Immature natural killer cell (primary cell): ENCODE measurements at regions not wholly inside any gene's neighbourhood (a gene's known extent, or its start where the extent isn't known, plus 50 kb on each side); places are given as distances from the start of the nearest gene placed in this dataset.
"Not testable (repeated sequence)": the region's sequence is repeated elsewhere in the genome, so short reads cannot be mapped to it uniquely, and the experiment has no call there.

Experiments
- DNase-seq, 3 donors: peaks; one replicate each; pipeline ENCODE4 v3.0.0; 2022; ENCODE audit warnings: mixed read lengths in 1 of 3
- H3K27ac Mint-ChIP-seq, 6 donors: one replicate each; pipeline ENCODE4 v1.8.0; 2020; ENCODE audit warnings: mixed read lengths in 6 of 6, mild to moderate bottlenecking in 5 of 6, inconsistent platforms in 4 of 6, moderate library complexity in 3 of 6
- H3K27me3 Mint-ChIP-seq, 3 donors: one replicate each; pipeline ENCODE4 v1.8.0; 2020 to 2021; ENCODE audit warnings: low read depth in 3 of 3, mild to moderate bottlenecking in 3 of 3, mixed read lengths in 3 of 3, moderate library complexity in 3 of 3, inconsistent platforms in 1 of 3
- H3K36me3 Mint-ChIP-seq, 3 donors: one replicate each; pipeline ENCODE4 v1.8.0; 2020; ENCODE audit warnings: mixed read lengths in 3 of 3, inconsistent platforms in 2 of 3, mild to moderate bottlenecking in 2 of 3
- H3K4me1 Mint-ChIP-seq, 2 donors: one replicate each; pipeline ENCODE4 v1.8.0; 2020; ENCODE audit warnings: inconsistent platforms in 2 of 2, mild to moderate bottlenecking in 2 of 2, mixed read lengths in 2 of 2, moderate library complexity in 1 of 2
- H3K4me3 Mint-ChIP-seq, 5 donors: one replicate each; pipeline ENCODE4 v1.8.0; 2020; ENCODE audit warnings: mild to moderate bottlenecking in 5 of 5, mixed read lengths in 5 of 5, inconsistent platforms in 3 of 5, moderate library complexity in 3 of 5
- H3K9me3 Mint-ChIP-seq, 6 donors: one replicate each; pipeline ENCODE4 v1.8.0; 2020; ENCODE audit warnings: mild to moderate bottlenecking in 6 of 6, mixed read lengths in 6 of 6, inconsistent platforms in 4 of 6, moderate library complexity in 3 of 6

- DNase-seq, H3K9me3 Mint-ChIP-seq, H3K4me3 Mint-ChIP-seq, H3K27me3 Mint-ChIP-seq, H3K4me1 Mint-ChIP-seq: not testable (repeated sequence)
- peaks cover 3 to 19% (median 7%) of the 10 kb centered on the region in 3 donors for H3K36me3 Mint-ChIP-seq
- H3K27ac Mint-ChIP-seq, result peak overlapping the region in 1 of 6 donors; percentile 51
These were observed 179.7 kb downstream of the LAT start for GRCh38 chr16:29164442-29165089.

- H3K36me3 Mint-ChIP-seq, result peaks cover 10 to 23% (median 13%) of the 10 kb centered on the region in 3 donors
- DNase-seq, H3K27me3 Mint-ChIP-seq, H3K4me3 Mint-ChIP-seq, H3K9me3 Mint-ChIP-seq: not testable (repeated sequence)
- H3K27ac Mint-ChIP-seq, result peak overlapping the region in 5 of 6 donors; percentile 13 to 92 (median 84)
- peaks cover 28 to 30% of the 10 kb centered on the region in 2 donors for H3K4me1 Mint-ChIP-seq
These were observed 175.3 kb downstream of the LAT start for GRCh38 chr16:29160171-29160570.

DNA sequence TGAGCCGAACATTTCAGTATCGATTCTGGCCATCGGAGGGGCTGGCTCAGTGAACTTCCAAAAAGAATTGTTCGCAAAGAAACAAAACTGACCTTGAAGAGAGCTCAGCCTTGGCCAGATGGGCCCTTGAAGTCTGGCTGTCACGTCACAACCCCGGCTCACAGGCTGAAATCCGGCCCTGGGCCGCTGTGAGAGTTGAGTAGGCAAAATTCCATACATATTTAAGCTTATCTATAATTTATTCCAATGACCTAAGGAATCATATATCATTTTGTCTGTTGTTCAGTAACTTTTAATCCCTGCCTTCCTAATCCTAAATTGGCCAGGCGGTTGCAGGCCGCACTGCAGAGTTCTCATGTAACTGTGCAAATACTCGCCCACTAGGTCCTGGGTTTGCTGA, 174.8 kb downstream of the LAT start:
- Mint-ChIP-seq H3K4me1 (peaks cover 33 to 36% of the 10 kb centered on the region in 2 donors), H3K36me3 (peaks cover 13 to 27% (median 16%) of the 10 kb centered on the region in 3 donors), H3K27ac (peak overlapping the region in 2 of 6 donors; percentile 67 to 89)
- not testable (repeated sequence) for H3K27me3 Mint-ChIP-seq, DNase-seq, H3K4me3 Mint-ChIP-seq, H3K9me3 Mint-ChIP-seq

DNA sequence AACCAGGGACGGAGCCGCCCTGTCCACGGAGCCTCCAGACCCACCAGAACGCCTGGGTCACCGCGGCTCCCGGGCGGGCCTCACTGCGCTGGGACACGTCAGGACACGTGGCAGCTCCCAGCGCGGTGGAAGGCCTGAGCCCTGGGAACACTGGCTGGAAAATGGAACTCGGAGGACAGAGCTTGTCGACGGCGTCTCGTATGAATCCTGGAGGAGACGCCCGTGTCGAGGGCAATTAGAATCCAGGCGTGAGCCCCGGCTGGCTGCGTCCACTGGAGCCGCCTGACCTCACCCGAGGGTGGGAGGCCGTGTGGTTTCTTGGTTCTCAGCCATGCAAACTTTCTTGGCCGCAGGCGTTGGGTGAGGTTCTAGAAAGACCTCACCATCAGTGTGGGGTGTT, 173.9 kb downstream of the LAT start:
- Mint-ChIP-seq H3K36me3 (peaks cover 13 to 27% (median 20%) of the 10 kb centered on the region in 3 donors), H3K27me3 (peaks cover 0 to 7% (median 3%) of the 10 kb centered on the region in 3 donors), H3K27ac (no peak overlapping the region), H3K4me1 (peaks cover 42 to 44% of the 10 kb centered on the region in 2 donors), H3K4me3 (no peak overlapping the region), H3K9me3 (no peaks in the 10 kb centered on the region)
- no peak for DNase-seq

GRCh38 chr16:29158031-29158784, 173.4 kb downstream of the LAT start:
- H3K4me3 Mint-ChIP-seq, H3K27me3 Mint-ChIP-seq, DNase-seq, H3K9me3 Mint-ChIP-seq: not testable (repeated sequence)
- H3K27ac Mint-ChIP-seq, result peak overlapping the region in 4 of 6 donors; percentile 19 to 86 (median 54)
- peaks cover 13 to 27% (median 20%) of the 10 kb centered on the region in 3 donors for H3K36me3 Mint-ChIP-seq
- peaks cover 45 to 46% of the 10 kb centered on the region in 2 donors for H3K4me1 Mint-ChIP-seq

DNA sequence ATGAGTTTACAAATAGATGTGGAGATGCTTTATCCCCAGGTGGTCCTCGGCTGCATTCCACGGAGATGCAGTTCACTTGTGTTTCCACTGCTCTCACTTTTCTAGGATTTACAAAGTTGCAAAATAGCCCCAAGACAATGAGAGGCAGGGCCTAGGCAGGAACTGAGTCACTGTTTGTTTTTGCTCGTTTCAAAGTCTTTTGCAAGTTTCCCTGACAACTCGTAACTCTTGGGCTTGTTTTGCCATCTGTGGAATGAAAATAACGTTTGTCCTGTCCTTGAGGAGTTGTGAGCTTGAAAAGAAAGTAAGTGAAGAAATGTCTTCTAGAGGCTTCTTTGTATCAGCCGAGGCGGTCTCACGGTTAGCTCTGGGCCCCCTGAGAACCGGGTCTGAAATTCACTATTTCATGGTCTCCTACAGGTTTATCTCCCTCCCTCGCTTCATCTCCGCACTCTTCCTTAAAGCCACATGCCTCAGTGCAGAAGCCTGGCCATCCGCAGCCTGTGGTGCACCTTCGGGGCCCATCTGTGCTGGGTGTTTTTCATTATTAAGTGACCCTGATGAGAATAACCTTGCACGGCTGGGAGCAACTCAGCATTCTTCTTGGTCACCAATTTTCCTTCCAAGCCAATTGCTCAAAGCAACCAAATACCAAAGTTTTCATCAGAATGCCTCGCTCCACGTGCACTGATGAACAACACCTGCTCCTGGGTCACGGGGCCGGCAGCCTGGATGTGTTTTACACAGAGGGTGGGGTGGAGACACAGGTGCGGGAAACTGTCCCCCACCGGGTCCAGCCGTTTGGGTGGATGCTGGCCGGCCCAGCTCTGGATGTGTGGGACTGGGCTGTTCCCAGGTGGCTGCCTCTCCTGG, 172.4 kb downstream of the LAT start:
- Mint-ChIP-seq H3K4me3 (peak overlapping the region in 1 of 5 donors; percentile 27), H3K36me3 (peaks cover 13 to 27% (median 20%) of the 10 kb centered on the region in 3 donors), H3K27ac (peak overlapping the region; percentile 74 to 91 (median 78)), H3K4me1 (peaks cover 54% of the 10 kb centered on the region in 2 donors)
- H3K9me3 Mint-ChIP-seq, DNase-seq, H3K27me3 Mint-ChIP-seq: not testable (repeated sequence)

DNA sequence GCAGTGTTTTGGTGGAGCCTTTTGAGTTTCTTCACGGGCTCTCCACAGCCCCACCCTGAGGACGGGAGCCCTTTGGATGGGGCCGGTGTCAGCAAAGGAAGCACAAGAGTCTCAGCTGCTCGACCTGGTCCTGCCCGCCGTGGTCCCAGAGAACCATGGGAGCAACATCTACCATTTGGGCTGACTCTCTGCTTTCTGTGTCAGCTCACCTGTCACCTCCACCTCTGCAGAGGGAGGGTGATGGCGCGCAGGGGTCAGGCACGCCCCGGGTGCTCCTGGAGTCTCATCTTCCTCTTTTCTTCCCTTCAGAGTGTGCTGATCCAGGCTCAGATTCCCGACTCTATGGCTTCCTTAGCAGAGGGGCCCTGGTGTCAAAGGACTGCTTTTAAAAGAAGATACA, 171.7 kb downstream of the LAT start:
- peaks cover 0 to 7% (median 3%) of the 10 kb centered on the region in 3 donors for H3K27me3 Mint-ChIP-seq
- H3K4me1 Mint-ChIP-seq, result peaks cover 61 to 62% of the 10 kb centered on the region in 2 donors
- no peak for DNase-seq
- H3K36me3 Mint-ChIP-seq, result peaks cover 13 to 27% (median 20%) of the 10 kb centered on the region in 3 donors
- peak overlapping the region in 1 of 5 donors; percentile 31 for H3K4me3 Mint-ChIP-seq
- H3K27ac Mint-ChIP-seq, result peak overlapping the region; percentile 74 to 91 (median 78)
- H3K9me3 Mint-ChIP-seq, result no peaks in the 10 kb centered on the region

GRCh38 chr16:29155866-29156200, 171.0 kb downstream of the LAT start:
- Mint-ChIP-seq H3K4me3 (peak overlapping the region in 1 of 5 donors; percentile 33), H3K27ac (peak overlapping the region; percentile 48 to 97 (median 88)), H3K4me1 (peaks cover 67% of the 10 kb centered on the region in 2 donors), H3K36me3 (peaks cover 13 to 24% (median 20%) of the 10 kb centered on the region in 3 donors)
- H3K27me3 Mint-ChIP-seq, H3K9me3 Mint-ChIP-seq, DNase-seq: not testable (repeated sequence)

DNA sequence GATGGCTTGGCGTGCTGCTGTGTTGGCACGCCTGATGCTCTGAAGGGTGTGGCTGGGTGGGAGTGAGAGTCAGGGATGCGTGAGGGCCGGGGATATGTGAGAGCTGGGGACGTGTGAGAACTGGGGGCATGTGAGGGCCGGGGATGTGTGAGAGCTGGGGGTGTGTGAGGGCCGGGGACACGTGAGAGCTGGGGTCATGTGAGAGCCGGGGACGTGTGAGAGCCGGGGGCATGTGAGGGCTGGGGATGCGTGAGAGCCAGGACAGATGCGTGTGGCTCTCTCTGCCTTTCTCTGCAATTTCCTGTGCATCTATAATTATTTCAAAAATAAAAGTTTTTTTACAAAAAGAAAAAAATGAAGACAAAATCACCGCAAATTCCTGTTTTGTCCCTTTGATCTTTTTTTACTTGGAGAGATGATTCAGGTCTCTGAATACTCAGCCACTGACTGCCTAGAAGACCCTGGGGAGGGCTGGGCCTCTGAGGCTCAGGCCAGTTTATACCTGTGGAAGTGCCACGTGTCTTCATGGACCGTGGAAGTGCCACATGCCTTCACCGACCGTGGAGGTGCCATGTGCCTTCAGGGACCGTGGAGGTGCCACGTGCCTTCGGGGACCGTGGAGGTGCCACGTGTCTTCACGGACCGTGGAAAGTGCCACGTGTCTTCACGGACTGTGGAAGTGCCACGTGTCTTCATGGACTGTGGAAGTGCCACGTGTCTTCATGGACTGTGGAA, 170.4 kb downstream of the LAT start:
- H3K4me3 Mint-ChIP-seq, result peak overlapping the region; percentile 44 to 81 (median 56)

DNA sequence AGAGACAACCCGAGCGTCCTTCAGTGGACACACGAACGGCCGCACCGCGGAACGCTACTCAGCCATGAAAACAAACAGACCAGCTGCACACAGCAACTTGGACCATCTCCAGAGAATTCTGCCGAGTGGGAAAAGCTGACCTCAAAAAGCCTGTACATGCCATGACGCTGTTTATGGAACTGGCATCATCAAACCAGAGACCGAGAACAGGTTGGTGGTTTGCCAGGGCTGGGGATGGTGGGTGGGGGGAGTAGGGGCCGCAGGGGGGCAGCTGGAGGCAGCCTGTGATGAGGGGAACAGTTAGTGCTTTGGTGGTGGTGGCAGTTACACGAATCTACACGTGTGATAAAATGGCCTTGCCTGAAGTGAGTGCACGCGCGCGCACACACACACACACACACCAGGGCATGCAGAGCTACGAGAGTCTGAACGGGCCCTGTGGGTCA, 169.8 kb downstream of the LAT start:
- Mint-ChIP-seq H3K36me3 (peaks cover 9 to 18% (median 18%) of the 10 kb centered on the region in 3 donors), H3K27ac (peak overlapping the region; percentile 58 to 97 (median 90)), H3K27me3 (peaks cover 0 to 5% (median 5%) of the 10 kb centered on the region in 3 donors), H3K9me3 (no peaks in the 10 kb centered on the region), H3K4me1 (peaks cover 71 to 75% of the 10 kb centered on the region in 2 donors), H3K4me3 (peak overlapping the region; percentile 44 to 81 (median 56))
- no peak for DNase-seq

More for the DNA sequence above, 170.4 kb downstream of the LAT start:
- Mint-ChIP-seq H3K27ac (peak overlapping the region; percentile 77 to 97 (median 90)), H3K4me1 (peaks cover 69 to 70% of the 10 kb centered on the region in 2 donors), H3K36me3 (peaks cover 13 to 23% (median 21%) of the 10 kb centered on the region in 3 donors)
- not testable (repeated sequence) for H3K27me3 Mint-ChIP-seq, H3K9me3 Mint-ChIP-seq
- peak; percentile 55 to 65 (median 62) for DNase-seq

DNA sequence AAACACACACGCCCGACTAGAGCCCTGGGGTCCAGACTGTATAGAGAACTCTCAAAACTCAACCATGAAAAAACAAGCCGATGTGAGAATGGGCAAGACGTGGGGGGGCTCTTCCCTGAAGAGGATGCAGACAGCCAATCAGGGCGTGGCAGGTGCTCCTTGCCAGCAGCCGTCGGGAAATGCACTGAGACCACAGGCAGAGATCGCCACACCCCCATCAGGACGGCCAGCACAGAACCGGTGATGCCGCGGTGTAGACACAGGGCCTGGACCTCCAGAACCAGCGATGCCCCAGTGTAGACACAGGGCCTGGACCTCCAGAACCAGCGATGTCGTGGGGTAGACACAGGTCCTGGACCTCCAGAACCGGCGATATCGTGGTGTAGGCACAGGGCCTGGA, 169.2 kb downstream of the LAT start:
- H3K36me3 Mint-ChIP-seq, result peaks cover 9 to 22% (median 18%) of the 10 kb centered on the region in 3 donors
- peak overlapping the region; percentile 30 to 54 (median 54) for H3K4me3 Mint-ChIP-seq
- no peaks in the 10 kb centered on the region for H3K9me3 Mint-ChIP-seq
- peaks cover 1 to 11% (median 6%) of the 10 kb centered on the region in 3 donors for H3K27me3 Mint-ChIP-seq
- H3K4me1 Mint-ChIP-seq, result peaks cover 77 to 81% of the 10 kb centered on the region in 2 donors
- no peak for DNase-seq
- peak overlapping the region; percentile 80 to 97 (median 90) for H3K27ac Mint-ChIP-seq

DNA sequence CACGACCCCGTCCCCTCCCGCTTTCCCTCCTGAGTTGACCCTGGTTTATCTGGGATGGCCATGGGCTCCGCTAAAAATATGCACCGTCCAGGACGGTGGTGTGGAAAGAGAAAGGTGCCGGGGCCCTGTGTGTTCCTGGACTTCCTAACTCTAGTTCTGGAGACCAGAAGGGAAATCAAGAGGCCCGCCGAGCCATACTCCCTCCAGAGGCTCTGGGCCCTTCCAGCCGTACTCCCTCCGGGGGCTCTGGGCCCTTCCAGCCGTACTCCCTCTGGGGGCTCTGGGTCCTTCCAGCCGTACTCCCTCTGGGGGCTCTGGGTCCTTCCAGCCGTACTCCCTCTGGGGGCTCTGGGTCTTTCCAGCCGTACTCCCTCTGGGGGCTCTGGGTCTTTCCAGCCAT, 168.5 kb downstream of the LAT start:
- H3K4me3 Mint-ChIP-seq, result not testable (repeated sequence)
- H3K27me3 Mint-ChIP-seq, result peaks cover 4 to 15% (median 9%) of the 10 kb centered on the region in 3 donors
- H3K27ac Mint-ChIP-seq, result peak overlapping the region in 2 of 6 donors; percentile 71 to 96

More for the DNA sequence above, 168.5 kb downstream of the LAT start:
- peaks cover 9 to 22% (median 18%) of the 10 kb centered on the region in 3 donors for H3K36me3 Mint-ChIP-seq
- H3K9me3 Mint-ChIP-seq, DNase-seq: not testable (repeated sequence)
- H3K4me1 Mint-ChIP-seq, result peaks cover 85 to 89% of the 10 kb centered on the region in 2 donors
